ENCODE measurements at regions not wholly inside any gene's neighbourhood (a gene's known extent, or its start where the extent isn't known, plus 50 kb on each side); places are given as distances from the start of the nearest gene placed in this dataset.

- peak; percentile 25 for DNase-seq
- no peak overlapping the region for H4K8ac ChIP-seq (ENCODE audit: low read depth, low read length)
- H4K5ac ChIP-seq (ENCODE audit: low read length): no peak overlapping the region
- H2BK120ac ChIP-seq (ENCODE audit: low read depth, low read length): no peak overlapping the region
- no peaks in the 10 kb centered on the region for H3K36me3 ChIP-seq (ENCODE audit: control insufficient read depth, insufficient read depth, low read length)
- no peaks in the 10 kb centered on the region for H3K4me1 ChIP-seq (ENCODE audit: control insufficient read depth, low read depth, low read length)
- no peak overlapping the region for H3K9ac ChIP-seq (ENCODE audit: low read length)
- H2BK5ac ChIP-seq (ENCODE audit: low read length): no peak overlapping the region
- no peak overlapping the region for H2BK15ac ChIP-seq (replicated peaks; ENCODE audit: low read depth)
- H3K79me1 ChIP-seq (ENCODE audit: low read length): no peaks in the 10 kb centered on the region
- no peak overlapping the region for H3K4me3 ChIP-seq (ENCODE audit: low read length)
- no peaks in the 10 kb centered on the region for H3K79me2 ChIP-seq (ENCODE audit: control insufficient read depth, insufficient read depth, low read length)
- H3K56ac ChIP-seq (ENCODE audit: low read length): no peak overlapping the region
- no peaks in the 10 kb centered on the region for H3K27me3 ChIP-seq (ENCODE audit: insufficient read depth, low read length, poor library complexity)
- H2AK5ac ChIP-seq (ENCODE audit: low read length): no peak overlapping the region
- no peak overlapping the region for H3K23ac ChIP-seq (ENCODE audit: low read length)
- no peak overlapping the region for H3K4me2 ChIP-seq (ENCODE audit: low read length)
- H3K4ac ChIP-seq (ENCODE audit: low read depth, low read length): no peak overlapping the region
- H3K18ac ChIP-seq (ENCODE audit: low read length): peak overlapping the region; percentile 22
- H3K27ac ChIP-seq (ENCODE audit: low read depth, low read length): peak overlapping the region; percentile 45
Observed at GRCh38 chr3:31370380-31370666, 162.4 kb upstream of the STT3B start.

DNA sequence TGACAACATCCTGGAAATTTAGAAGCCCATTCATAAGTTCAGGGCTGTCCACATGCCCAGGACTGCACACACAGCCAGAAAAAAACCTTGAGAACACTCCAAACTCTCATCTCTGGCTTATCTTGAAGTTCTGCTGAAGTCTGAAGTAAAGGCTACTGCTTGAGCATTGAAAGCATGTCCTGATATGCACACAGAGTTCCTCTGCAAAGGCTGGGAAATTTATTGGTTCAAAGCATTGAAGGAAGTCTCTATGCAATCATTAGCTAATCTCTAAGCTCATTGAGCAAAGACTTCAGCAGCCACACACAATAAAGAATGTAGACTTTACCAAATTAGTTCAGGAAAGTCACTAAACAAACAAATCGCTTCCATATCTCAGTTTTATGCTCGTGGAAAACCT lies 162.0 kb upstream of the STT3B start:
- H2BK5ac ChIP-seq (ENCODE audit: low read length): no peak overlapping the region
- no peaks in the 10 kb centered on the region for H3K4me1 ChIP-seq (ENCODE audit: control insufficient read depth, low read depth, low read length)
- H2BK120ac ChIP-seq (ENCODE audit: low read depth, low read length): no peak overlapping the region
- H3K23ac ChIP-seq (ENCODE audit: low read length): no peak overlapping the region
- H3K4ac ChIP-seq (ENCODE audit: low read depth, low read length): no peak overlapping the region
- no peak overlapping the region for H4K8ac ChIP-seq (ENCODE audit: low read depth, low read length)
- peak overlapping the region; percentile 66 for H3K18ac ChIP-seq (ENCODE audit: low read length)
- no peak for DNase-seq
- H2AK5ac ChIP-seq (ENCODE audit: low read length): no peak overlapping the region
- no CpG with 5 or more reads among the region's 2 CpGs for WGBS (ENCODE audit: extremely low coverage, insufficient coverage, low lambda C conversion rate)
- H3K79me2 ChIP-seq (ENCODE audit: control insufficient read depth, insufficient read depth, low read length): no peaks in the 10 kb centered on the region
- no peak overlapping the region for H3K56ac ChIP-seq (ENCODE audit: low read length)
- H2BK15ac ChIP-seq (replicated peaks; ENCODE audit: low read depth): no peak overlapping the region
- no peak overlapping the region for H3K4me2 ChIP-seq (ENCODE audit: low read length)
- no peaks in the 10 kb centered on the region for H3K27me3 ChIP-seq (ENCODE audit: insufficient read depth, low read length, poor library complexity)
- peak overlapping the region; percentile 45 for H3K27ac ChIP-seq (ENCODE audit: low read depth, low read length)
- H3K9ac ChIP-seq (ENCODE audit: low read length): no peak overlapping the region
- no peaks in the 10 kb centered on the region for H3K79me1 ChIP-seq (ENCODE audit: low read length)
- H4K5ac ChIP-seq (ENCODE audit: low read length): no peak overlapping the region
- no peaks in the 10 kb centered on the region for H3K36me3 ChIP-seq (ENCODE audit: control insufficient read depth, insufficient read depth, low read length)
- no peak overlapping the region for H3K4me3 ChIP-seq (ENCODE audit: low read length)

DNA sequence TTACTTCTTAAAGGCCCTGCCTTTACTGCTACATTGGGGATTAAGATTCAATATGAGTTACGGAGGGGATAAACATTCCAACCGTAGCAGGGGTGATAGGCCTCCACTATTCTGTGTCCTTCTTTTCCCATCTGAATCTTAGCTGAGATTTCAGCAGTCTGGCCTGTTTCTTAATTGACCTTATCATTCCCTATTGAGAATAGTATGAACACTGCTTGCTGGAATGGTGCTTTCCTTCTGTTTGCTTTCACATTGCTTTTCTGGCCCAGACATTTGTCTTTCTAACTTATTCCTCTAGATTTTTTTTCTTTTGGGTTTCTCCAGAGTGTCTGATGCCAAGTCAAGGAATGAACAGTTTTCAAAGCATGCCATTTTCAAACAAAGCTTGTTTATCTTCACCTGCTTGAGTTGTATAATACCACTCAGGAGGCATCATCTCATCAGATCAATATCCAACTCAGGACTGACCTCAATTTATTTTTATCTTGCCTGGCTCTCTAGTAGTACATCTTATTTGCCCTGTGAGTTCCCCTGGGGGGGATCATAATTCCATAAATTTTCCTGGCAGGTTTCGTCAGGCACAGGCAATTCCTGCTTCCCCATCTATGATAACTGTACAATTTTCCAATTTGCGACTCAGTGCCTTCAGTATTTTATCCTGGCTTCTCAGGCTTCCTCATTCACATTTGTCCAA lies 161.1 kb upstream of the STT3B start:
- Histone ChIP-seq H3K4me1 (ENCODE audit: control insufficient read depth, low read depth, low read length) (no peaks in the 10 kb centered on the region), H4K5ac (ENCODE audit: low read length) (no peak overlapping the region), H2AK5ac (ENCODE audit: low read length) (no peak overlapping the region), H3K79me2 (ENCODE audit: control insufficient read depth, insufficient read depth, low read length) (no peaks in the 10 kb centered on the region), H3K23ac (ENCODE audit: low read length) (no peak overlapping the region), H3K27me3 (ENCODE audit: insufficient read depth, low read length, poor library complexity) (no peaks in the 10 kb centered on the region), H3K79me1 (ENCODE audit: low read length) (no peaks in the 10 kb centered on the region), H3K4me3 (ENCODE audit: low read length) (no peak overlapping the region), H3K56ac (ENCODE audit: low read length) (no peak overlapping the region), H3K4me2 (ENCODE audit: low read length) (no peak overlapping the region), H2BK15ac (replicated peaks; ENCODE audit: low read depth) (no peak overlapping the region), H3K18ac (ENCODE audit: low read length) (no peak overlapping the region), H2BK5ac (ENCODE audit: low read length) (no peak overlapping the region), H3K27ac (ENCODE audit: low read depth, low read length) (no peak overlapping the region), H4K8ac (ENCODE audit: low read depth, low read length) (no peak overlapping the region), H2BK120ac (ENCODE audit: low read depth, low read length) (no peak overlapping the region), H3K9ac (ENCODE audit: low read length) (no peak overlapping the region), H3K36me3 (ENCODE audit: control insufficient read depth, insufficient read depth, low read length) (no peaks in the 10 kb centered on the region), H3K4ac (ENCODE audit: low read depth, low read length) (no peak overlapping the region)
- no peak for DNase-seq
- no CpG with 5 or more reads among the region's 4 CpGs for WGBS (ENCODE audit: extremely low coverage, insufficient coverage, low lambda C conversion rate)

GRCh38 chr3:31373681-31374080 lies 159.0 kb upstream of the STT3B start:
- no peak overlapping the region for H3K23ac ChIP-seq (ENCODE audit: low read length)

DNA sequence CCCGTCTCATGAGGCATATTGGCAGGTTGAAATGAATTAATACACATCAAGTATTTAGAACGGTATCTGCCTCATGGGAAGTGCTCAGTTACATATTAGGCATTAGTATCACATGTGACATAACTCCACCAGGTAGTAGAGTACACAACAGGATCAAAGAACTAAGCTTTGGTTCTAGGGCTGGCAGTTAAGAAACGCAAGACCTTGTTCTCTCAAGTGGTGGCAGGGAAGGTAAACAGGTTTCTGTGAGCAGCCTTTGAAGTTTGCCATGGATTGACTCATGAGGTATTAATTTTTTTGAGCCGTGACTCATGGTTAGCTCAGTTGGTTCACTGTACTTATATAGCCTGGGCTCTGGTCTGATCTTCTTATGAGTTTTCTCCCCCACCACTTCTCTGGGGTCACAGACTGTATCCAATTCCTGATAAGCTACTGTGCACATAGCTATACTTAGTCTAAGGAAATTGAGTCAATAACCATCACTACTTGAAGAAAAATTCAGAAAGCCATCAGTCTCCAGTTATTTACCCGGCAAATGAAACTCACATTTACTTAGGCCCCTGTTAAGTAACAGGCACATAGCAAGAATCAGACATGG lies 155.6 kb upstream of the STT3B start:
- H3K4me2 ChIP-seq (ENCODE audit: low read length): no peak overlapping the region
- no peak overlapping the region for H3K27ac ChIP-seq (ENCODE audit: low read depth, low read length)
- H4K8ac ChIP-seq (ENCODE audit: low read depth, low read length): peak overlapping the region; percentile 56
- no peak overlapping the region for H3K4ac ChIP-seq (ENCODE audit: low read depth, low read length)
- H3K27me3 ChIP-seq (ENCODE audit: insufficient read depth, low read length, poor library complexity): no peaks in the 10 kb centered on the region
- H3K9ac ChIP-seq (ENCODE audit: low read length): no peak overlapping the region
- H2BK120ac ChIP-seq (ENCODE audit: low read depth, low read length): no peak overlapping the region
- H4K5ac ChIP-seq (ENCODE audit: low read length): no peak overlapping the region
- no peak overlapping the region for H3K4me3 ChIP-seq (ENCODE audit: low read length)
- no peaks in the 10 kb centered on the region for H3K79me1 ChIP-seq (ENCODE audit: low read length)
- no peak overlapping the region for H2AK5ac ChIP-seq (ENCODE audit: low read length)
- H3K18ac ChIP-seq (ENCODE audit: low read length): no peak overlapping the region
- H3K36me3 ChIP-seq (ENCODE audit: control insufficient read depth, insufficient read depth, low read length): no peaks in the 10 kb centered on the region
- no CpG with 5 or more reads among the region's 5 CpGs for WGBS (ENCODE audit: extremely low coverage, insufficient coverage, low lambda C conversion rate)
- no peaks in the 10 kb centered on the region for H3K4me1 ChIP-seq (ENCODE audit: control insufficient read depth, low read depth, low read length)
- no peak overlapping the region for H3K23ac ChIP-seq (ENCODE audit: low read length)
- H3K56ac ChIP-seq (ENCODE audit: low read length): no peak overlapping the region
- no peak for DNase-seq
- H2BK15ac ChIP-seq (replicated peaks; ENCODE audit: low read depth): no peak overlapping the region
- H3K79me2 ChIP-seq (ENCODE audit: control insufficient read depth, insufficient read depth, low read length): no peaks in the 10 kb centered on the region
- no peak overlapping the region for H2BK5ac ChIP-seq (ENCODE audit: low read length)

More at GRCh38 chr3:31373681-31374080, 159.0 kb upstream of the STT3B start:
- Histone ChIP-seq H3K27me3 (ENCODE audit: insufficient read depth, low read length, poor library complexity) (no peaks in the 10 kb centered on the region), H3K36me3 (ENCODE audit: control insufficient read depth, insufficient read depth, low read length) (no peaks in the 10 kb centered on the region), H4K5ac (ENCODE audit: low read length) (no peak overlapping the region), H2AK5ac (ENCODE audit: low read length) (no peak overlapping the region), H3K79me2 (ENCODE audit: control insufficient read depth, insufficient read depth, low read length) (no peaks in the 10 kb centered on the region), H2BK15ac (replicated peaks; ENCODE audit: low read depth) (no peak overlapping the region), H2BK120ac (ENCODE audit: low read depth, low read length) (no peak overlapping the region), H2BK5ac (ENCODE audit: low read length) (no peak overlapping the region), H3K9ac (ENCODE audit: low read length) (no peak overlapping the region), H3K4me1 (ENCODE audit: control insufficient read depth, low read depth, low read length) (no peaks in the 10 kb centered on the region), H3K79me1 (ENCODE audit: low read length) (no peaks in the 10 kb centered on the region), H4K8ac (ENCODE audit: low read depth, low read length) (no peak overlapping the region), H3K4ac (ENCODE audit: low read depth, low read length) (no peak overlapping the region), H3K4me3 (ENCODE audit: low read length) (no peak overlapping the region), H3K56ac (ENCODE audit: low read length) (no peak overlapping the region), H3K18ac (ENCODE audit: low read length) (no peak overlapping the region), H3K4me2 (ENCODE audit: low read length) (no peak overlapping the region), H3K27ac (ENCODE audit: low read depth, low read length) (no peak overlapping the region)
- no peak for DNase-seq
- WGBS (ENCODE audit: extremely low coverage, insufficient coverage, low lambda C conversion rate): no CpG with 5 or more reads among the region's 3 CpGs

GRCh38 chr3:31378231-31378630 lies 154.5 kb upstream of the STT3B start:
- H2BK15ac ChIP-seq (replicated peaks; ENCODE audit: low read depth): no peak overlapping the region
- H3K4me3 ChIP-seq (ENCODE audit: low read length): no peak overlapping the region
- no peak overlapping the region for H3K4ac ChIP-seq (ENCODE audit: low read depth, low read length)
- no peak for DNase-seq
- H2BK5ac ChIP-seq (ENCODE audit: low read length): no peak overlapping the region
- H4K5ac ChIP-seq (ENCODE audit: low read length): no peak overlapping the region
- H3K27me3 ChIP-seq (ENCODE audit: insufficient read depth, low read length, poor library complexity): no peaks in the 10 kb centered on the region
- no peak overlapping the region for H3K27ac ChIP-seq (ENCODE audit: low read depth, low read length)
- WGBS (ENCODE audit: extremely low coverage, insufficient coverage, low lambda C conversion rate): no CpG with 5 or more reads among the region's 1 CpG
- H2BK120ac ChIP-seq (ENCODE audit: low read depth, low read length): no peak overlapping the region
- no peak overlapping the region for H3K23ac ChIP-seq (ENCODE audit: low read length)
- H4K8ac ChIP-seq (ENCODE audit: low read depth, low read length): no peak overlapping the region
- no peaks in the 10 kb centered on the region for H3K4me1 ChIP-seq (ENCODE audit: control insufficient read depth, low read depth, low read length)
- no peak overlapping the region for H3K18ac ChIP-seq (ENCODE audit: low read length)
- no peak overlapping the region for H3K56ac ChIP-seq (ENCODE audit: low read length)
- H3K9ac ChIP-seq (ENCODE audit: low read length): no peak overlapping the region
- no peaks in the 10 kb centered on the region for H3K36me3 ChIP-seq (ENCODE audit: control insufficient read depth, insufficient read depth, low read length)
- H3K79me1 ChIP-seq (ENCODE audit: low read length): no peaks in the 10 kb centered on the region
- no peaks in the 10 kb centered on the region for H3K79me2 ChIP-seq (ENCODE audit: control insufficient read depth, insufficient read depth, low read length)
- no peak overlapping the region for H3K4me2 ChIP-seq (ENCODE audit: low read length)
- H2AK5ac ChIP-seq (ENCODE audit: low read length): no peak overlapping the region
